ENCODE measurements at regions not wholly inside any gene's neighbourhood (a gene's known extent, or its start where the extent isn't known, plus 50 kb on each side); places are given as distances from the start of the nearest gene placed in this dataset.
"Not testable (repeated sequence)": the region's sequence is repeated elsewhere in the genome, so short reads cannot be mapped to it uniquely, and the experiment has no call there.

DNA sequence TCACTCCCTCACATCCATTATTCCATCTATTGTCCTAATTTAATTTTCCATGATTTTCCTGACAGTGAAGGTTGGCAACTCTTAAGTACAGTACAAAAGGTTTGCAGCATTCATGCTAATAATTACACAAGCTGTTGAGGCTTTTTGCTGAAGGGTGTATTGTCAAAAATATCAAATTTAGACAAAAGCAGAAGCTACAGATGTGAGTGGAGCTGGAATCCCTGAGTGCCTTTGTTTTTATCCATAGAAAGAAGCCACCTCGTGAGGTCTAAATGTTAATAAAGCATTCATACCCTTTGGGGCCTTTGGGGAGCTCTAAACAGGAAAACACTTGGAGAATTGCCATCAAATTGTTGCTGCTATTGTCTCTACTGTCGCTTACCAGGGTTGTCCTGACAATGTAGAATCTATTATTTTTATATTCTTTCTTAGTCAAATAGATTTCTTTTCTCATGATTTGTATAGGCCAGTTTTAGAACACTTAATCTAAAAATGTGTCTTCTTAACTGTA, 185.8 kb upstream of the ROBO1 start:
- Histone ChIP-seq H3K36me3 (ENCODE audit: control insufficient read depth, insufficient read depth, low read length) (no peaks in the 10 kb centered on the region), H3K4me2 (ENCODE audit: insufficient read depth, low read length) (no peak overlapping the region), H3K27me3 (ENCODE audit: control insufficient read depth in 2 of 2, insufficient read depth in 2 of 2, low read length in 2 of 2) (no peaks in the 10 kb centered on the region), H3K9ac (ENCODE audit: insufficient read depth in 1 of 2, low read depth in 2 of 2, low read length in 2 of 2) (no peak overlapping the region), H4K20me1 (replicated peaks; ENCODE audit: control insufficient read depth, insufficient read depth, low read length) (no peaks in the 10 kb centered on the region), H2AFZ (ENCODE audit: low read depth, low read length) (no peak overlapping the region), H3K4me1 (replicated peaks in 1 of 2; ENCODE audit: control insufficient read depth in 2 of 2, insufficient read depth in 2 of 2, low read length in 2 of 2) (no peaks in the 10 kb centered on the region), H3K9me3 (replicated peaks; ENCODE audit: control insufficient read depth, insufficient read depth, low read depth, low read length) (no peaks in the 10 kb centered on the region), H3K79me2 (ENCODE audit: control insufficient read depth, insufficient read depth, low read length) (no peaks in the 10 kb centered on the region), H3K9me1 (ENCODE audit: control insufficient read depth, insufficient read depth, low read length) (no peaks in the 10 kb centered on the region), H3K4me3 (no peak overlapping the region), H3K27ac (ENCODE audit: extremely low read depth, low read depth, low read length) (no peak overlapping the region)
- no peak for TF ChIP-seq NBN (IDR thresholded peaks at IDR 0.05; ENCODE audit: low read depth)
- TF ChIP-seq ZNF609 (CRISPR knock-in tag; IDR thresholded peaks at IDR 0.05; ENCODE audit: borderline replicate concordance) = no peak
- no peak for TF ChIP-seq SNAPC5 (CRISPR knock-in tag; IDR thresholded peaks at IDR 0.05)
- no peak for TF ChIP-seq ZNF584 (CRISPR knock-in tag; IDR thresholded peaks at IDR 0.05; ENCODE audit: low read depth)
- TF ChIP-seq ZNF146 (CRISPR knock-in tag; IDR thresholded peaks at IDR 0.05; ENCODE audit: unreplicated experiment) = no peak
- no peak for TF ChIP-seq MXD1 (CRISPR knock-in tag; IDR thresholded peaks at IDR 0.05; ENCODE audit: borderline replicate concordance, poor library complexity, severe bottlenecking)
- ChIA-PET POLR2A (no interaction called here), CTCF (ENCODE audit: low intra/inter-chr PET ratio) (no interaction called here)
- BruUV-seq (replicated peaks) = no TSS peak
- no peak for ATAC-seq
- DNase-seq (ENCODE audit: extremely low read depth in 1 of 4, low spot score in 3 of 4) = no peak
- in situ Hi-C loops (cut with MboI) (no loop called here), intact Hi-C loops (cut with micrococcal nuclease) (no loop called here)
- WGBS (ENCODE audit: insufficient coverage, low coverage, missing lambda C conversion rate) = 0% methylated on average over 2 of the region's 2 CpGs
- FAIRE-seq = no peak

GRCh38 chr3:79951426-79951825, 183.6 kb upstream of the ROBO1 start:
- CTCF ChIA-PET (ENCODE audit: low intra/inter-chr PET ratio); POLR2A ChIA-PET; H3K9ac ChIP-seq (ENCODE audit: insufficient read depth in 1 of 2, low read depth in 2 of 2, low read length in 2 of 2); H3K9me1 ChIP-seq (ENCODE audit: control insufficient read depth, insufficient read depth, low read length); BruUV-seq (replicated peaks); H4K20me1 ChIP-seq (replicated peaks; ENCODE audit: control insufficient read depth, insufficient read depth, low read length); ATAC-seq; H3K4me2 ChIP-seq (ENCODE audit: insufficient read depth, low read length); H2AFZ ChIP-seq (ENCODE audit: low read depth, low read length); H3K4me1 ChIP-seq (replicated peaks in 1 of 2; ENCODE audit: control insufficient read depth in 2 of 2, insufficient read depth in 2 of 2, low read length in 2 of 2); intact Hi-C loops (cut with micrococcal nuclease); H3K4me3 ChIP-seq; FAIRE-seq; DNase-seq (ENCODE audit: extremely low read depth in 1 of 4, low spot score in 3 of 4); H3K79me2 ChIP-seq (ENCODE audit: control insufficient read depth, insufficient read depth, low read length); H3K27ac ChIP-seq (ENCODE audit: extremely low read depth, low read depth, low read length); H3K36me3 ChIP-seq (ENCODE audit: control insufficient read depth, insufficient read depth, low read length); H3K27me3 ChIP-seq (ENCODE audit: control insufficient read depth in 2 of 2, insufficient read depth in 2 of 2, low read length in 2 of 2); in situ Hi-C loops (cut with MboI); H3K9me3 ChIP-seq (replicated peaks; ENCODE audit: control insufficient read depth, insufficient read depth, low read depth, low read length): not testable (repeated sequence)
- WGBS (ENCODE audit: insufficient coverage, low coverage, missing lambda C conversion rate) = 3% methylated on average over 5 of the region's 23 CpGs

Data from K562 (cell line).